ENCODE measurements at regions not wholly inside any gene's neighbourhood (a gene's known extent, or its start where the extent isn't known, plus 50 kb on each side); places are given as distances from the start of the nearest gene placed in this dataset.

DNA sequence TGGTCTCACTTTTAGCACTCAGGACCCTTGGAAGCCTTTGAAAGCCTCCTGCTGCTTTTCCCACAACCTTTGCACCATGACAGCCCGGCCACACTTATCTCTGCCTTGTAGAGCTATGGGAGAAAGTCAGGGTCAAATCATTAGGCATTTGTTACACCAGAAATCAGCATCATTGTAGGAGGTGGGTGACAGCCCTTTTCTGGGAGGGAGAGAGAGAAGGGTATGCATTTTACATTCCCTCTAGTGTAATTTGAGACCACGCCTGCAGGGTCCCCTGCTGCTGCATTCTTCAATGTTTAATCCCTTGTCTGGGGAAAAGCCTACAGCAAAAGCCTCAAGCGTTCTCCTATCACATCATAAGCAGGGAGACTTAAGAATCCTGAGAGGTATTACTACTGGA, 766.8 kb upstream of the FAM98A start:
- ChIA-PET CTCF (ENCODE audit: partially characterized antibody) (no interaction called here), POLR2A (ENCODE audit: partially characterized antibody) (no interaction called here)
- no peaks in the 10 kb centered on the region for H3K9me3 ChIP-seq (ENCODE audit: insufficient read depth in 2 of 2, low read depth in 1 of 2, low read length in 1 of 2)
- peak overlapping the region; percentile 36 to 70 for H3K4me2 ChIP-seq (ENCODE audit: insufficient read depth in 1 of 2, low read depth in 2 of 2, low read length in 2 of 2)
- peak overlapping the region; percentile 47; the same call in 1 of the 2 replicates for H3K27ac ChIP-seq (ENCODE audit: low read depth, low read length)
- no peak overlapping the region for H3K4ac ChIP-seq (replicated peaks; ENCODE audit: insufficient read length, low read depth, low read length)
- H4K20me1 ChIP-seq (replicated peaks in 1 of 2; ENCODE audit: control insufficient read depth in 1 of 2, insufficient read depth in 2 of 2, low read length in 2 of 2), result no peaks in the 10 kb centered on the region
- no peaks in the 10 kb centered on the region for H3K23me2 ChIP-seq (ENCODE audit: low read depth, low read length)
- H2BK20ac ChIP-seq (ENCODE audit: low read length), result no peak overlapping the region
- H2BK5ac ChIP-seq (ENCODE audit: low read depth, low read length), result no peak overlapping the region
- H3K9ac ChIP-seq (replicated peaks in 1 of 4; ENCODE audit: extremely low read depth in 1 of 4, low read depth in 3 of 4, low read length in 3 of 4), result no peak overlapping the region
- no peak overlapping the region for H3K23ac ChIP-seq (ENCODE audit: insufficient read length)
- H3K36me3 ChIP-seq (ENCODE audit: control insufficient read depth in 2 of 4, insufficient read depth in 4 of 4, low read length in 3 of 4), result no peaks in the 10 kb centered on the region
- H3K14ac ChIP-seq (ENCODE audit: insufficient read length), result no peak overlapping the region
- H4K5ac ChIP-seq (ENCODE audit: insufficient read length, low read depth, low read length), result peak overlapping the region; percentile 98
- no peak overlapping the region for H4K8ac ChIP-seq (ENCODE audit: extremely low read depth, insufficient read depth, low read length)
- H3K79me1 ChIP-seq (ENCODE audit: low read depth, low read length), result no peaks in the 10 kb centered on the region
- no peak overlapping the region for H2BK15ac ChIP-seq (ENCODE audit: low read length)
- H3K4me1 ChIP-seq (replicated peaks in 1 of 4; ENCODE audit: control insufficient read depth in 3 of 4, insufficient read depth in 4 of 4, low read length in 3 of 4), result peaks cover 0 to 22% (median 5%) of the 10 kb centered on the region in 4 experiments; a peak in 2 of 7 replicates
- FAIRE-seq (peak; percentile 98), DNase-seq (ENCODE audit: low read depth in 1 of 2, low spot score in 2 of 2) (peak; percentile 66 to 75)
- no peak overlapping the region for H2BK12ac ChIP-seq (ENCODE audit: low read depth, low read length)
- H3K27me3 ChIP-seq (replicated peaks in 1 of 4; ENCODE audit: control insufficient read depth in 3 of 4, extremely low read depth in 1 of 4, insufficient read depth in 3 of 4, low read length in 3 of 4), result no peaks in the 10 kb centered on the region
- H2AK5ac ChIP-seq (ENCODE audit: low read depth, low read length), result no peak overlapping the region
- H2AFZ ChIP-seq (ENCODE audit: low read length), result 0 out of 2 replicates have a peak overlapping the region, but pooled peaks have one; percentile 10
- H3K56ac ChIP-seq (replicated peaks; ENCODE audit: insufficient read length, low read depth, low read length), result no peak overlapping the region
- no peak overlapping the region for H4K91ac ChIP-seq (replicated peaks; ENCODE audit: insufficient read length, low read length)
- no peaks in the 10 kb centered on the region for H3K79me2 ChIP-seq (ENCODE audit: control insufficient read depth in 1 of 2, insufficient read depth in 2 of 2, low read length in 2 of 2)
- no peak overlapping the region for H3K18ac ChIP-seq (ENCODE audit: extremely low read depth, low read length)
- 2% methylated on average over 3 of the region's 3 CpGs; no CpG with 5 or more reads in 1 of the 2 experiments for WGBS, 2 experiments (ENCODE audit: extremely low coverage in 1 of 2, insufficient coverage in 1 of 2, insufficient read length in 1 of 2, insufficient replicate concordance in 2 of 2, low coverage in 1 of 2, low lambda C conversion rate in 2 of 2, missing lambda C conversion rate in 1 of 2)
- peak overlapping the region in 2 of 4 experiments; percentile 25 to 53; a peak in 4 of 8 replicates for H3K4me3 ChIP-seq (ENCODE audit: extremely low read depth in 1 of 4, insufficient read depth in 2 of 4, low read depth in 3 of 4, low read length in 4 of 4)
- no peak overlapping the region for H2BK120ac ChIP-seq (replicated peaks; ENCODE audit: low read depth, low read length)
- TF ChIP-seq CHD2 (IDR thresholded peaks at IDR 0.05; ENCODE audit: low read length) (no peak), SIRT6 (IDR thresholded peaks at IDR 0.05; ENCODE audit: low read length) (no peak), SIX5 (IDR thresholded peaks at IDR 0.05; ENCODE audit: low read depth, low read length) (peak; percentile 51), EGR1 (IDR thresholded peaks at IDR 0.05; ENCODE audit: borderline replicate concordance, low read depth, low read length) (no peak), EP300 (IDR thresholded peaks at IDR 0.05; ENCODE audit: borderline replicate concordance in 1 of 2, low read depth in 2 of 2, low read length in 2 of 2) (peak in 1 of 2 experiments; percentile 70; a peak in 1 of 3 replicates), NANOG (IDR thresholded peaks at IDR 0.05; ENCODE audit: insufficient read depth, low read depth, low read length, poor library complexity, severe bottlenecking) (no peak), SAP30 (IDR thresholded peaks at IDR 0.05; ENCODE audit: insufficient read depth, insufficient replicate concordance, low read length) (no peak), MAFK (IDR thresholded peaks at IDR 0.05; ENCODE audit: low read depth, low read length) (no peak), TAF7 (optimal IDR thresholded peaks at IDR 0.05; ENCODE audit: borderline replicate concordance, low read depth, low read length) (no peak), KDM4A (IDR thresholded peaks at IDR 0.05; ENCODE audit: low read depth, low read length, severe bottlenecking) (no peak), JUND (IDR thresholded peaks at IDR 0.05; ENCODE audit: low read length) (no peak), CBX5 (IDR thresholded peaks at IDR 0.05; ENCODE audit: low read depth, low read length) (no peak), CTBP2 (IDR thresholded peaks at IDR 0.05; ENCODE audit: borderline replicate concordance, insufficient read depth, insufficient read length, low read length) (no peak)
- TF ChIP-seq, protein P1, sequence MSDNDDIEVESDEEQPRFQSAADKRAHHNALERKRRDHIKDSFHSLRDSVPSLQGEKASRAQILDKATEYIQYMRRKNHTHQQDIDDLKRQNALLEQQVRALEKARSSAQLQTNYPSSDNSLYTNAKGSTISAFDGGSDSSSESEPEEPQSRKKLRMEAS (IDR thresholded peaks at IDR 0.05), result no peak

Data from H1 (cell line).